ENCODE measurements at regions not wholly inside any gene's neighbourhood (a gene's known extent, or its start where the extent isn't known, plus 50 kb on each side); places are given as distances from the start of the nearest gene placed in this dataset.

- DNase-seq (ENCODE audit: low read depth in 1 of 2, low spot score in 1 of 2): no peak
- in situ Hi-C loops (cut with HindIII; ENCODE audit: low pct_unique_long_range_greater_than_20kb, low sequenced_read_pairs): no loop called here
- TF ChIP-seq JUND (IDR thresholded peaks at IDR 0.05; ENCODE audit: low read depth): no peak
Measured at GRCh38 chr18:22467760-22468553, 50.2 kb upstream of the CTAGE1 start.

GRCh38 chr18:22468554-22468891 is 50.8 kb upstream of the CTAGE1 start:
- no peak for DNase-seq (ENCODE audit: low read depth in 1 of 2, low spot score in 1 of 2)
- no peak for TF ChIP-seq JUND (IDR thresholded peaks at IDR 0.05; ENCODE audit: low read depth)
- in situ Hi-C loops (cut with HindIII; ENCODE audit: low pct_unique_long_range_greater_than_20kb, low sequenced_read_pairs): no loop called here

GRCh38 chr18:22469061-22469734 is 51.5 kb upstream of the CTAGE1 start:
- TF ChIP-seq JUND (IDR thresholded peaks at IDR 0.05; ENCODE audit: low read depth): no peak
- no peak for DNase-seq (ENCODE audit: low read depth in 1 of 2, low spot score in 1 of 2)
- in situ Hi-C loops (cut with HindIII; ENCODE audit: low pct_unique_long_range_greater_than_20kb, low sequenced_read_pairs): no loop called here

GRCh38 chr18:22469926-22470247 is 52.2 kb upstream of the CTAGE1 start:
- no peak for TF ChIP-seq JUND (IDR thresholded peaks at IDR 0.05; ENCODE audit: low read depth)
- DNase-seq (ENCODE audit: low read depth in 1 of 2, low spot score in 1 of 2): no peak
- in situ Hi-C loops (cut with HindIII; ENCODE audit: low pct_unique_long_range_greater_than_20kb, low sequenced_read_pairs): no loop called here

- DNase-seq (ENCODE audit: low read depth in 1 of 2, low spot score in 1 of 2): no peak
- in situ Hi-C loops (cut with HindIII; ENCODE audit: low pct_unique_long_range_greater_than_20kb, low sequenced_read_pairs): no loop called here
- no peak for TF ChIP-seq JUND (IDR thresholded peaks at IDR 0.05; ENCODE audit: low read depth)
Measured at GRCh38 chr18:22470248-22471235, 52.8 kb upstream of the CTAGE1 start.

GRCh38 chr18:22471546-22472131 is 53.9 kb upstream of the CTAGE1 start:
- no peak for TF ChIP-seq JUND (IDR thresholded peaks at IDR 0.05; ENCODE audit: low read depth)
- DNase-seq (ENCODE audit: low read depth in 1 of 2, low spot score in 1 of 2): no peak
- in situ Hi-C loops (cut with HindIII; ENCODE audit: low pct_unique_long_range_greater_than_20kb, low sequenced_read_pairs): no loop called here

- in situ Hi-C loops (cut with HindIII; ENCODE audit: low pct_unique_long_range_greater_than_20kb, low sequenced_read_pairs): no loop called here
- no peak for TF ChIP-seq JUND (IDR thresholded peaks at IDR 0.05; ENCODE audit: low read depth)
- DNase-seq (ENCODE audit: low read depth in 1 of 2, low spot score in 1 of 2): no peak
Measured at GRCh38 chr18:22473366-22473765, 55.7 kb upstream of the CTAGE1 start.

GRCh38 chr18:22475426-22476100 is 57.8 kb upstream of the CTAGE1 start:
- no peak for TF ChIP-seq JUND (IDR thresholded peaks at IDR 0.05; ENCODE audit: low read depth)
- no peak for DNase-seq (ENCODE audit: low read depth in 1 of 2, low spot score in 1 of 2)
- in situ Hi-C loops (cut with HindIII; ENCODE audit: low pct_unique_long_range_greater_than_20kb, low sequenced_read_pairs): no loop called here

GRCh38 chr18:22477222-22477621 is 59.5 kb upstream of the CTAGE1 start:
- in situ Hi-C loops (cut with HindIII; ENCODE audit: low pct_unique_long_range_greater_than_20kb, low sequenced_read_pairs): no loop called here
- no peak for DNase-seq (ENCODE audit: low read depth in 1 of 2, low spot score in 1 of 2)
- no peak for TF ChIP-seq JUND (IDR thresholded peaks at IDR 0.05; ENCODE audit: low read depth)

GRCh38 chr18:22482948-22483347 is 65.2 kb upstream of the CTAGE1 start:
- in situ Hi-C loops (cut with HindIII; ENCODE audit: low pct_unique_long_range_greater_than_20kb, low sequenced_read_pairs): no loop called here
- no peak for TF ChIP-seq JUND (IDR thresholded peaks at IDR 0.05; ENCODE audit: low read depth)

GRCh38 chr18:22483407-22483806 is 65.7 kb upstream of the CTAGE1 start:
- TF ChIP-seq JUND (IDR thresholded peaks at IDR 0.05; ENCODE audit: low read depth): no peak
- DNase-seq (ENCODE audit: low read depth in 1 of 2, low spot score in 1 of 2): no peak
- in situ Hi-C loops (cut with HindIII; ENCODE audit: low pct_unique_long_range_greater_than_20kb, low sequenced_read_pairs): no loop called here

More at GRCh38 chr18:22482948-22483347, 65.2 kb upstream of the CTAGE1 start:
- DNase-seq (ENCODE audit: low read depth in 1 of 2, low spot score in 1 of 2): no peak

- TF ChIP-seq JUND (IDR thresholded peaks at IDR 0.05; ENCODE audit: low read depth): no peak
- in situ Hi-C loops (cut with HindIII; ENCODE audit: low pct_unique_long_range_greater_than_20kb, low sequenced_read_pairs): no loop called here
Measured at GRCh38 chr18:22484471-22484870, 66.8 kb upstream of the CTAGE1 start.

More at GRCh38 chr18:22484471-22484870, 66.8 kb upstream of the CTAGE1 start:
- DNase-seq (ENCODE audit: low read depth in 1 of 2, low spot score in 1 of 2): no peak

Data from T47D (cell line).